ENCODE measurements at regions not wholly inside any gene's neighbourhood (a gene's known extent, or its start where the extent isn't known, plus 50 kb on each side); places are given as distances from the start of the nearest gene placed in this dataset.

DNA sequence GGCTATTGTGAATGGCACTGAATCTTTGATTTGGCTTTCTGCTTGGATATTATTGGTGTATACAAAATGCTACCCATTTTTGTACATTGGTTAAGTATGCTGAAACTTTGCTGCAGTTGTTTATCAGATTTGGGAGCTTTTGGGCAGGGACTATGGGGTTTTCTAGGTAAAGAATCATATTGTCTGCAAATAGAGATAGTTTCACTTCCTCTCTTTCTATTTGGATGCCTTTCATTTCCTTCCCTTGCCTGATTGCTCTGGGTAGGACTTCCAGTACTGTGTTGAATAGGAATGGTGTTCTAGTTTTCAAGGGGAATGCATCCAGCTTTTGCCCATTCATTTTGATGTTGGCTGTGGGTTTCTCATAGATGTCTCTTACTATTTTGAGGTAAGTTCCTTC lies 489.1 kb upstream of the LRATD1 start:
- TF ChIP-seq, protein P1, sequence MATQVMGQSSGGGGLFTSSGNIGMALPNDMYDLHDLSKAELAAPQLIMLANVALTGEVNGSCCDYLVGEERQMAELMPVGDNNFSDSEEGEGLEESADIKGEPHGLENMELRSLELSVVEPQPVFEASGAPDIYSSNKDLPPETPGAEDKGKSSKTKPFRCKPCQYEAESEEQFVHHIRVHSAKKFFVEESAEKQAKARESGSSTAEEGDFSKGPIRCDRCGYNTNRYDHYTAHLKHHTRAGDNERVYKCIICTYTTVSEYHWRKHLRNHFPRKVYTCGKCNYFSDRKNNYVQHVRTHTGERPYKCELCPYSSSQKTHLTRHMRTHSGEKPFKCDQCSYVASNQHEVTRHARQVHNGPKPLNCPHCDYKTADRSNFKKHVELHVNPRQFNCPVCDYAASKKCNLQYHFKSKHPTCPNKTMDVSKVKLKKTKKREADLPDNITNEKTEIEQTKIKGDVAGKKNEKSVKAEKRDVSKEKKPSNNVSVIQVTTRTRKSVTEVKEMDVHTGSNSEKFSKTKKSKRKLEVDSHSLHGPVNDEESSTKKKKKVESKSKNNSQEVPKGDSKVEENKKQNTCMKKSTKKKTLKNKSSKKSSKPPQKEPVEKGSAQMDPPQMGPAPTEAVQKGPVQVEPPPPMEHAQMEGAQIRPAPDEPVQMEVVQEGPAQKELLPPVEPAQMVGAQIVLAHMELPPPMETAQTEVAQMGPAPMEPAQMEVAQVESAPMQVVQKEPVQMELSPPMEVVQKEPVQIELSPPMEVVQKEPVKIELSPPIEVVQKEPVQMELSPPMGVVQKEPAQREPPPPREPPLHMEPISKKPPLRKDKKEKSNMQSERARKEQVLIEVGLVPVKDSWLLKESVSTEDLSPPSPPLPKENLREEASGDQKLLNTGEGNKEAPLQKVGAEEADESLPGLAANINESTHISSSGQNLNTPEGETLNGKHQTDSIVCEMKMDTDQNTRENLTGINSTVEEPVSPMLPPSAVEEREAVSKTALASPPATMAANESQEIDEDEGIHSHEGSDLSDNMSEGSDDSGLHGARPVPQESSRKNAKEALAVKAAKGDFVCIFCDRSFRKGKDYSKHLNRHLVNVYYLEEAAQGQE (IDR thresholded peaks at IDR 0.05), result no peak
- TF ChIP-seq EP300 (IDR thresholded peaks at IDR 0.05), result no peak
- TF ChIP-seq, protein P2, sequence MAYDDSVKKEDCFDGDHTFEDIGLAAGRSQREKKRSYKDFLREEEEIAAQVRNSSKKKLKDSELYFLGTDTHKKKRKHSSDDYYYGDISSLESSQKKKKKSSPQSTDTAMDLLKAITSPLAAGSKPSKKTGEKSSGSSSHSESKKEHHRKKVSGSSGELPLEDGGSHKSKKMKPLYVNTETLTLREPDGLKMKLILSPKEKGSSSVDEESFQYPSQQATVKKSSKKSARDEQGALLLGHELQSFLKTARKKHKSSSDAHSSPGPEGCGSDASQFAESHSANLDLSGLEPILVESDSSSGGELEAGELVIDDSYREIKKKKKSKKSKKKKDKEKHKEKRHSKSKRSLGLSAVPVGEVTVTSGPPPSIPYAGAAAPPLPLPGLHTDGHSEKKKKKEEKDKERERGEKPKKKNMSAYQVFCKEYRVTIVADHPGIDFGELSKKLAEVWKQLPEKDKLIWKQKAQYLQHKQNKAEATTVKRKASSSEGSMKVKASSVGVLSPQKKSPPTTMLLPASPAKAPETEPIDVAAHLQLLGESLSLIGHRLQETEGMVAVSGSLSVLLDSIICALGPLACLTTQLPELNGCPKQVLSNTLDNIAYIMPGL (CRISPR knock-in tag; IDR thresholded peaks at IDR 0.05; ENCODE audit: borderline replicate concordance), result no peak
- TF ChIP-seq, protein P3, sequence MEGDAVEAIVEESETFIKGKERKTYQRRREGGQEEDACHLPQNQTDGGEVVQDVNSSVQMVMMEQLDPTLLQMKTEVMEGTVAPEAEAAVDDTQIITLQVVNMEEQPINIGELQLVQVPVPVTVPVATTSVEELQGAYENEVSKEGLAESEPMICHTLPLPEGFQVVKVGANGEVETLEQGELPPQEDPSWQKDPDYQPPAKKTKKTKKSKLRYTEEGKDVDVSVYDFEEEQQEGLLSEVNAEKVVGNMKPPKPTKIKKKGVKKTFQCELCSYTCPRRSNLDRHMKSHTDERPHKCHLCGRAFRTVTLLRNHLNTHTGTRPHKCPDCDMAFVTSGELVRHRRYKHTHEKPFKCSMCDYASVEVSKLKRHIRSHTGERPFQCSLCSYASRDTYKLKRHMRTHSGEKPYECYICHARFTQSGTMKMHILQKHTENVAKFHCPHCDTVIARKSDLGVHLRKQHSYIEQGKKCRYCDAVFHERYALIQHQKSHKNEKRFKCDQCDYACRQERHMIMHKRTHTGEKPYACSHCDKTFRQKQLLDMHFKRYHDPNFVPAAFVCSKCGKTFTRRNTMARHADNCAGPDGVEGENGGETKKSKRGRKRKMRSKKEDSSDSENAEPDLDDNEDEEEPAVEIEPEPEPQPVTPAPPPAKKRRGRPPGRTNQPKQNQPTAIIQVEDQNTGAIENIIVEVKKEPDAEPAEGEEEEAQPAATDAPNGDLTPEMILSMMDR (IDR thresholded peaks at IDR 0.05), result no peak

All from A549 (cell line).